Epithelial cell of esophagus (primary cell): ENCODE measurements at regions not wholly inside any gene's neighbourhood (a gene's known extent, or its start where the extent isn't known, plus 50 kb on each side); places are given as distances from the start of the nearest gene placed in this dataset.
"Not testable (repeated sequence)": the region's sequence is repeated elsewhere in the genome, so short reads cannot be mapped to it uniquely, and the experiment has no call there.

ENCODE experiments used
- DNase-seq: peaks from one replicate; pipeline ENCODE4 v3.0.0; 2010; ENCODE audit warnings: low read depth
- H3K4me3 ChIP-seq: 2 replicates; pipeline ENCODE4 v1.5.1; 2011; ENCODE audit warnings: mild to moderate bottlenecking, low read length, control low read depth
- TF ChIP-seq, protein P1 (sequence below): IDR thresholded peaks from 2 replicates; pipeline ENCODE4 v1.5.1; 2011; ENCODE audit warnings: low read depth, mild to moderate bottlenecking, low read length, control low read depth, inconsistent platforms; ENCODE audit not compliant: insufficient read depth; ENCODE audit errors: missing control alignments

DNA sequence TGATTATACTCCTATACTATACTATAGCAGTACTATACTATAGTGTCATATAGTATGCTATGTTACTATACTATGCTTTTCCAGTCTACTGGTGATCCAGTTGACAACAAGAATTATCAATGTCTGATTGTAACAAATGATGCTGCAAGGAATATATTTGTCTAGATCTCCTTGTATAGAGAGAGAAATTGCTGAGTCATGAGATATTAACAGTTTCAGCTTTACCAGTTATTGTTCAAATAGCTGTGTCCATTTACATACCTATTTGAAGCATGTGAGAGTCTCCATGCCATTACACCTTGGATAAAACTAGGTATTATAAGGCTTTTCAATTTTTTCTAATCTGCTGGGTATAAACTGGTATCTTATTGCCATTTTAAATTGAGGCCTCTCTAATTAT is 136.4 kb upstream of the SKOR2 start:
- TF ChIP-seq, protein P1, sequence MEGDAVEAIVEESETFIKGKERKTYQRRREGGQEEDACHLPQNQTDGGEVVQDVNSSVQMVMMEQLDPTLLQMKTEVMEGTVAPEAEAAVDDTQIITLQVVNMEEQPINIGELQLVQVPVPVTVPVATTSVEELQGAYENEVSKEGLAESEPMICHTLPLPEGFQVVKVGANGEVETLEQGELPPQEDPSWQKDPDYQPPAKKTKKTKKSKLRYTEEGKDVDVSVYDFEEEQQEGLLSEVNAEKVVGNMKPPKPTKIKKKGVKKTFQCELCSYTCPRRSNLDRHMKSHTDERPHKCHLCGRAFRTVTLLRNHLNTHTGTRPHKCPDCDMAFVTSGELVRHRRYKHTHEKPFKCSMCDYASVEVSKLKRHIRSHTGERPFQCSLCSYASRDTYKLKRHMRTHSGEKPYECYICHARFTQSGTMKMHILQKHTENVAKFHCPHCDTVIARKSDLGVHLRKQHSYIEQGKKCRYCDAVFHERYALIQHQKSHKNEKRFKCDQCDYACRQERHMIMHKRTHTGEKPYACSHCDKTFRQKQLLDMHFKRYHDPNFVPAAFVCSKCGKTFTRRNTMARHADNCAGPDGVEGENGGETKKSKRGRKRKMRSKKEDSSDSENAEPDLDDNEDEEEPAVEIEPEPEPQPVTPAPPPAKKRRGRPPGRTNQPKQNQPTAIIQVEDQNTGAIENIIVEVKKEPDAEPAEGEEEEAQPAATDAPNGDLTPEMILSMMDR: no peak
- no peak overlapping the region for H3K4me3 ChIP-seq
- no peak for DNase-seq

DNA sequence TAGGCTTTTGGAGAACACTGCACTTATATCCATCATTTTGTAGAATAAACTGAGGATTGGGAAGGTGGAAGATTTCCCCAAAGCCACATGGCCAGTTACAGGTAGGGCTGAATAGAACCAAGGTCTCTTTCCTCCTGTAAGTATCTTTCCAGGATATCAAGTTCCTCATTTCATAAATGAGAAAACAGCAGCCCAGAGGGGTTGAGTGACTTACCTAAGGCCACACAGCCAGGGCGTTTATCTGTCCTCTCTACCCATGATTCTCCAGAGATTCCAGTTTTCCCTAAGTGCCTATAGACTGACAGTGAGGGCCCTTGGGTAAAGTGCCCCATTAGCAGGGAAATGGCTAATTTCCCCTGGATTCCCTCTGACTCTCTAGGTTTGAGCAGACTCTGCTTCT is 132.3 kb upstream of the SKOR2 start:
- TF ChIP-seq, protein P1: no peak

GRCh38 chr18:47381975-47382570 is 130.6 kb upstream of the SKOR2 start:
- DNase-seq: no peak
- TF ChIP-seq, protein P1: no peak
- H3K4me3 ChIP-seq: no peak overlapping the region

More for the DNA sequence above, 132.3 kb upstream of the SKOR2 start:
- DNase-seq: no peak
- no peak overlapping the region for H3K4me3 ChIP-seq

GRCh38 chr18:47380153-47380552 is 128.7 kb upstream of the SKOR2 start:
- no peak overlapping the region for H3K4me3 ChIP-seq
- no peak for DNase-seq
- TF ChIP-seq, protein P1: no peak

DNA sequence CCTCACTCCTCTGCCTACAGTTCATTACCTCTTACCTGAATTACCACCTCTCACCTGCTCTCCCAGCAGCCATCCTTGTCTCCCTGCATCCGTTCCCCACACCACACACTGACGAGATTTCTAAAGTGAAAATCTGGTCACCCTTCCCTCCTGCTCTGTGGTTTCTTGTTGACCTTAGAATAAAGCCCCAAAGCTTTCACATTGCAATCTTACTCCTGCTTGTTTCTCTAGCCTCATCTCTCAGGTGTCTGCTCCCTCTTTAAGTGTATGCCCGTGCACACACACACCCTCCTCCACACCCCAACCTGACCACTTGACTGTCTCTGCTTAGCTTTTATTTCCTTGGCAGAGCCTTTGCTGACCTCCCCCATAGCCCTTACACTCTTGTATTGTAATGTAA is 122.0 kb upstream of the SKOR2 start:
- no peak for DNase-seq
- TF ChIP-seq, protein P1: no peak

GRCh38 chr18:47370052-47370451 is 118.6 kb upstream of the SKOR2 start:
- TF ChIP-seq, protein P1: no peak
- DNase-seq: no peak
- no peak overlapping the region for H3K4me3 ChIP-seq

More for the DNA sequence above, 122.0 kb upstream of the SKOR2 start:
- no peak overlapping the region for H3K4me3 ChIP-seq

DNA sequence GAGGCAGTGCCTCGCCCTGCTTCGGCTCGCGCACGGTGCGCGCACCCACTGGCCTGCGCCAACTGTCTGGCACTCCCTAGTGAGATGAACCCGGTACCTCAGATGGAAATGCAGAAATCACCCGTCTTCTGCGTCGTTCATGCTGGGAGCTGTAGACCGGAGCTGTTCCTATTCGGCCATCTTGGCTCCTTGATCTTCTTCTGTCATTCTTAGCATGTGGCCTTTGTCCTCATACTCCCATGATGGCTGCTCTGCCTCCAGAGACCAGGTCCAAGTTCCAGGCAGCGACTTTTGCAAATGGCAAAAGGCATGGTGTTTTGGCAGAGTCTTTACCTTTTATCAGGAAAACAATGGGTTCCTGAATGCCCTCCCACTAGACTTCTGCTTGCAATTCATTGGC is 102.6 kb upstream of the SKOR2 start:
- H3K4me3 ChIP-seq, DNase-seq: not testable (repeated sequence)
